NB4 (cell line): ENCODE measurements at regions not wholly inside any gene's neighbourhood (a gene's known extent, or its start where the extent isn't known, plus 50 kb on each side); places are given as distances from the start of the nearest gene placed in this dataset.

ENCODE experiments used
- CTCF ChIP-seq: IDR thresholded peaks from one replicate; pipeline ENCODE4 v1.5.1; 2012; ENCODE audit warnings: low read depth, low read length
- POLR2A ChIP-seq: IDR thresholded peaks from 2 replicates; pipeline ENCODE4 v1.6.1; 2011; ENCODE audit warnings: mild to moderate bottlenecking; ENCODE audit not compliant: insufficient read length; ENCODE audit errors: extremely low read depth

- no peak for TF ChIP-seq POLR2A
- TF ChIP-seq CTCF, result no peak
These were observed 253.7 kb upstream of the HSF2 start for GRCh38 chr6:122145741-122146240.
